ENCODE measurements at regions not wholly inside any gene's neighbourhood (a gene's known extent, or its start where the extent isn't known, plus 50 kb on each side); places are given as distances from the start of the nearest gene placed in this dataset.

DNA sequence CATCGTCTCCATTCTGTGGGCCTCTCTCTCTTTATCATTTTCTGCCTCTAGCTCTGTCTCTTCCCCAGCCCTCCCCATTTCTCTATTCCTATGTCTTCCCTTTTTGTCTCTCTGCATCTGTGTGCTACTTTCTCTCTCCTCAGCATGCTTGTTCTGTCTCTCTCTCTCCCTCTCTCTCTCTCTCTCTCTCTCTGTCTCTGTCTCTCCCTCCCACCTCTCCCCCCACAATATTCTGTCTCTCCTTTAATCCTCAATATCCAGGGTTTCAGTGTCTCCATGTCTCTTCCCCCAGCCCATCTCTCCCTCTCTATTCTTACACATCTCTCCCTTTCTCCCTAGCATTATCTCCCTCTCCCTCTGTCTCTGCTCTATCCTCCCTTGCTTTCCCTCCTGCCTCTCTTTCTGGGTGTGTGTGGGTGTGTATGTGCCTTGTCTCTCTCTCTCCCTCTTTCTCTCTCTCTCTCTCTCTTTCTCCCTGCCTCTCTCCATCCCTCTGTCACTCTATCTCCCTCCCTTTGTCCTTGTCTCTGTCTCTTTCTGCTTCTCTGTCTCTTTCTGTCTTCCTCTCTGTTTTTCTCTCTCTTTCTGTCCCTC, 76.9 kb upstream of the SIRPA start:
- no peak for TF ChIP-seq ZFP82 (CRISPR knock-in tag; IDR thresholded peaks at IDR 0.05; ENCODE audit: borderline replicate concordance)
- TF ChIP-seq, protein P1, sequence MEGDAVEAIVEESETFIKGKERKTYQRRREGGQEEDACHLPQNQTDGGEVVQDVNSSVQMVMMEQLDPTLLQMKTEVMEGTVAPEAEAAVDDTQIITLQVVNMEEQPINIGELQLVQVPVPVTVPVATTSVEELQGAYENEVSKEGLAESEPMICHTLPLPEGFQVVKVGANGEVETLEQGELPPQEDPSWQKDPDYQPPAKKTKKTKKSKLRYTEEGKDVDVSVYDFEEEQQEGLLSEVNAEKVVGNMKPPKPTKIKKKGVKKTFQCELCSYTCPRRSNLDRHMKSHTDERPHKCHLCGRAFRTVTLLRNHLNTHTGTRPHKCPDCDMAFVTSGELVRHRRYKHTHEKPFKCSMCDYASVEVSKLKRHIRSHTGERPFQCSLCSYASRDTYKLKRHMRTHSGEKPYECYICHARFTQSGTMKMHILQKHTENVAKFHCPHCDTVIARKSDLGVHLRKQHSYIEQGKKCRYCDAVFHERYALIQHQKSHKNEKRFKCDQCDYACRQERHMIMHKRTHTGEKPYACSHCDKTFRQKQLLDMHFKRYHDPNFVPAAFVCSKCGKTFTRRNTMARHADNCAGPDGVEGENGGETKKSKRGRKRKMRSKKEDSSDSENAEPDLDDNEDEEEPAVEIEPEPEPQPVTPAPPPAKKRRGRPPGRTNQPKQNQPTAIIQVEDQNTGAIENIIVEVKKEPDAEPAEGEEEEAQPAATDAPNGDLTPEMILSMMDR (CRISPR knock-in tag; IDR thresholded peaks at IDR 0.05), result no peak
- TF ChIP-seq RAD21 (CRISPR knock-in tag; IDR thresholded peaks at IDR 0.05), result no peak
- no peak for TF ChIP-seq NR2C2 (CRISPR knock-in tag; IDR thresholded peaks at IDR 0.05; ENCODE audit: borderline replicate concordance)
- TF ChIP-seq SMAD1 (CRISPR knock-in tag; IDR thresholded peaks at IDR 0.05; ENCODE audit: borderline replicate concordance, low read depth), result no peak
- no peak for TF ChIP-seq HOXA7 (CRISPR knock-in tag; IDR thresholded peaks at IDR 0.05)
- TF ChIP-seq ZBTB34 (CRISPR knock-in tag; IDR thresholded peaks at IDR 0.05), result no peak
- no peak for TF ChIP-seq SETDB1 (CRISPR knock-in tag; IDR thresholded peaks at IDR 0.05; ENCODE audit: borderline replicate concordance)
- TF ChIP-seq, protein P2, sequence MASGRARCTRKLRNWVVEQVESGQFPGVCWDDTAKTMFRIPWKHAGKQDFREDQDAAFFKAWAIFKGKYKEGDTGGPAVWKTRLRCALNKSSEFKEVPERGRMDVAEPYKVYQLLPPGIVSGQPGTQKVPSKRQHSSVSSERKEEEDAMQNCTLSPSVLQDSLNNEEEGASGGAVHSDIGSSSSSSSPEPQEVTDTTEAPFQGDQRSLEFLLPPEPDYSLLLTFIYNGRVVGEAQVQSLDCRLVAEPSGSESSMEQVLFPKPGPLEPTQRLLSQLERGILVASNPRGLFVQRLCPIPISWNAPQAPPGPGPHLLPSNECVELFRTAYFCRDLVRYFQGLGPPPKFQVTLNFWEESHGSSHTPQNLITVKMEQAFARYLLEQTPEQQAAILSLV (CRISPR knock-in tag; IDR thresholded peaks at IDR 0.05; ENCODE audit: borderline replicate concordance), result no peak
- TF ChIP-seq FOXC1 (CRISPR knock-in tag; IDR thresholded peaks at IDR 0.05; ENCODE audit: borderline replicate concordance), result no peak

All from HepG2 (cell line).